Adrenal gland (tissue), 9 donors: ENCODE measurements at regions not wholly inside any gene's neighbourhood (a gene's known extent, or its start where the extent isn't known, plus 50 kb on each side); places are given as distances from the start of the nearest gene placed in this dataset.

Experiments
- DNase-seq, 7 donors: peaks; one replicate each; pipeline ENCODE4 v3.0.0-alpha.2; 2019 to 2020
- H3K27ac ChIP-seq, 5 donors: fragments of 200-600 bp; sonication (generic) in 4 of 5; 1 replicate in 3 of 5; 2 replicates in 2 of 5; pipeline versions ENCODE4 v1.5.1 to v1.8.0; 2016 to 2020; ENCODE audit warnings: mild to moderate bottlenecking in 1 of 5
- H3K27me3 ChIP-seq: fragments of 200-600 bp; 2 replicates; pipeline ENCODE4 v1.8.0; 2021
- H3K36me3 ChIP-seq, 2 donors: fragments of 200-600 bp; replicated peaks in 1 of 2; 1 replicate in 1 of 2; 2 replicates in 1 of 2; pipeline versions ENCODE4 v1.5.1 to v1.8.0; 2018 to 2022
- H3K4me1 ChIP-seq, 2 donors: fragments of 200-600 bp; replicated peaks in 1 of 2; 1 replicate in 1 of 2; 2 replicates in 1 of 2; pipeline versions ENCODE4 v1.5.1 to v1.8.0; 2018 to 2021
- H3K4me3 ChIP-seq, 4 donors: fragments of 200-600 bp; sonication (generic) in 3 of 4; one replicate each; pipeline ENCODE4 v1.5.1; 2016 to 2018
- H3K9me3 ChIP-seq, 3 donors: fragments of 200-600 bp; sonication (generic) in 1 of 3; replicated peaks in 1 of 3; 1 replicate in 2 of 3; 2 replicates in 1 of 3; pipeline versions ENCODE4 v1.5.1 to v1.8.0; 2016 to 2021
- CTCF ChIP-seq, 6 experiments: fragments of 450-650 bp in 4 of 6; fragments of 200-600 bp in 2 of 6; sonication (generic) in 1 of 6; IDR thresholded peaks; 1 replicate in 5 of 6; 2 replicates in 1 of 6; pipeline versions ENCODE4 v1.5.1 to v1.8.0; 2016 to 2021; ENCODE audit warnings: antibody characterized with exemption in 6 of 6, mild to moderate bottlenecking in 2 of 6, moderate library complexity in 1 of 6
- POLR2A ChIP-seq, 2 donors: fragments of 450-650 bp; IDR thresholded peaks; one replicate each; pipeline ENCODE4 v1.6.1; 2017; ENCODE audit warnings: antibody characterized with exemption in 2 of 2, mild to moderate bottlenecking in 2 of 2, moderate library complexity in 1 of 2
- WGBS, 4 donors: extraction: QIAGEN DNeasy Blood & Tissue Kit in 2 of 4; methylation state at CpG; one replicate each; pipeline versions ENCODE4 v1.1.5 to v1.1.7; 2013 to 2017; 5-methylcytosine and 5-hydroxymethylcytosine counted together
- intact Hi-C, 2 donors: fragments of 100-400 bp; cut with DNase I; formaldehyde crosslinking; loops; one replicate each; pipeline versions ENCODE4 v1.14.1 to v1.15.0; 2022 to 2023
- donor health status: healthy with polysubstance abuse.
- donor health status: Bipolar disorder and iron deficiency.
- donor health status: DM: yes; HTN: yes; CAD: no.
- donor health status: DM: no; HTN: no; CAD: no.
- donor health status: DM: no; HTN: no; CAD: no.

GRCh38 chr1:87243573-87243972 lies 85.1 kb upstream of the LMO4 start:
- no peaks in the 10 kb centered on the region for H3K9me3 ChIP-seq
- H3K27ac ChIP-seq: no peak overlapping the region
- no peak overlapping the region for H3K4me3 ChIP-seq
- intact Hi-C loops: no loop called here
- TF ChIP-seq POLR2A (IDR thresholded peaks at IDR 0.05) (no peak), CTCF (IDR thresholded peaks at IDR 0.05) (no peak)
- H3K36me3 ChIP-seq: no peaks in the 10 kb centered on the region
- WGBS, 4 donors: 35 to 71% (median 45%) methylated on average over 1 of the region's 1 CpG
- no peaks in the 10 kb centered on the region for H3K27me3 ChIP-seq
- H3K4me1 ChIP-seq: no peaks in the 10 kb centered on the region
- DNase-seq: no peak

GRCh38 chr1:87246436-87246835 lies 82.2 kb upstream of the LMO4 start:
- DNase-seq: no peak
- no peak overlapping the region for H3K4me3 ChIP-seq
- intact Hi-C loops: no loop called here
- TF ChIP-seq CTCF (IDR thresholded peaks at IDR 0.05) (no peak), POLR2A (IDR thresholded peaks at IDR 0.05) (no peak)
- no peaks in the 10 kb centered on the region for H3K36me3 ChIP-seq
- H3K27ac ChIP-seq: no peak overlapping the region
- H3K27me3 ChIP-seq: no peaks in the 10 kb centered on the region
- WGBS, 4 donors: 59 to 85% (median 81%) methylated on average over 5 of the region's 5 CpGs
- no peaks in the 10 kb centered on the region for H3K4me1 ChIP-seq
- H3K9me3 ChIP-seq: no peaks in the 10 kb centered on the region

GRCh38 chr1:87249803-87250202 lies 78.9 kb upstream of the LMO4 start:
- no peak overlapping the region for H3K4me3 ChIP-seq
- H3K27me3 ChIP-seq: no peaks in the 10 kb centered on the region
- no peak for DNase-seq
- no peak overlapping the region for H3K27ac ChIP-seq
- no peaks in the 10 kb centered on the region for H3K9me3 ChIP-seq
- intact Hi-C loops: no loop called here
- H3K36me3 ChIP-seq: no peaks in the 10 kb centered on the region
- H3K4me1 ChIP-seq: no peaks in the 10 kb centered on the region
- no peak for TF ChIP-seq POLR2A (IDR thresholded peaks at IDR 0.05)
- no peak for TF ChIP-seq CTCF (IDR thresholded peaks at IDR 0.05)
- WGBS, 4 donors: 73 to 84% (median 81%) methylated on average over 2 of the region's 2 CpGs

GRCh38 chr1:87250336-87250735 lies 78.3 kb upstream of the LMO4 start:
- Histone ChIP-seq H3K4me3 (no peak overlapping the region), H3K9me3 (no peaks in the 10 kb centered on the region), H3K27me3 (no peaks in the 10 kb centered on the region), H3K4me1 (no peaks in the 10 kb centered on the region), H3K36me3 (no peaks in the 10 kb centered on the region), H3K27ac (no peak overlapping the region)
- no peak for TF ChIP-seq CTCF (IDR thresholded peaks at IDR 0.05)
- TF ChIP-seq POLR2A (IDR thresholded peaks at IDR 0.05): no peak
- WGBS, 4 donors: 70 to 86% (median 76%) methylated on average over 5 of the region's 5 CpGs
- no peak for DNase-seq
- intact Hi-C loops: no loop called here
